GM23338 (cell line): ENCODE measurements at regions not wholly inside any gene's neighbourhood (a gene's known extent, or its start where the extent isn't known, plus 50 kb on each side); places are given as distances from the start of the nearest gene placed in this dataset.

Experiments used
- ATAC-seq: fragments of 200-7000 bp; cut with Tn5 transposase; 3 replicates; pipeline ENCODE4 v1.9.1; 2020
- DNase-seq: peaks from one replicate; pipeline ENCODE4 v3.0.0-alpha.2; 2015; ENCODE audit warnings: low spot score
- H2AFZ ChIP-seq: fragments of 200-600 bp; sonication (generic); 2 replicates; pipeline ENCODE4 v1.8.0; 2016; ENCODE audit warnings: antibody characterized with exemption, mild to moderate bottlenecking, moderate library complexity
- H3F3A ChIP-seq: fragments of 200-600 bp; sonication (generic); replicated peaks from 2 replicates; pipeline ENCODE4 v1.8.0; 2017; ENCODE audit warnings: antibody characterized with exemption, mixed run types, low read depth
- H3K27ac ChIP-seq: fragments of 200-600 bp; sonication (generic); 2 replicates; pipeline ENCODE4 v1.6.1; 2016; ENCODE audit warnings: low read depth
- H3K27me3 ChIP-seq: fragments of 200-600 bp; sonication (generic); 2 replicates; pipeline ENCODE4 v1.8.0; 2016; ENCODE audit warnings: mild to moderate bottlenecking, mixed run types, moderate library complexity; ENCODE audit not compliant: insufficient read depth
- H3K36me3 ChIP-seq: fragments of 200-600 bp; sonication (generic); 2 replicates; pipeline ENCODE4 v1.8.0; 2016; ENCODE audit warnings: mild to moderate bottlenecking; ENCODE audit not compliant: insufficient read depth
- H3K4me1 ChIP-seq: fragments of 200-600 bp; sonication (generic); 2 replicates; pipeline ENCODE4 v1.8.0; 2016; ENCODE audit warnings: mild to moderate bottlenecking, moderate library complexity; ENCODE audit not compliant: insufficient read depth
- H3K4me2 ChIP-seq: fragments of 200-600 bp; sonication (generic); 2 replicates; pipeline ENCODE4 v1.7.1; 2017; ENCODE audit warnings: mixed run types
- H3K4me3 ChIP-seq: fragments of 200-600 bp; sonication (generic); 2 replicates; pipeline ENCODE4 v1.6.1; 2016; ENCODE audit warnings: mixed run types
- H3K79me2 ChIP-seq: fragments of 200-600 bp; sonication (generic); replicated peaks from 2 replicates; pipeline ENCODE4 v1.8.0; 2017; ENCODE audit warnings: mild to moderate bottlenecking; ENCODE audit not compliant: insufficient read depth
- H3K9me2 ChIP-seq: fragments of 200-600 bp; sonication (generic); 2 replicates; pipeline ENCODE4 v1.8.0; 2017; ENCODE audit not compliant: insufficient read depth
- H4K20me1 ChIP-seq: fragments of 200-600 bp; sonication (generic); replicated peaks from 2 replicates; pipeline ENCODE4 v1.8.0; 2017; ENCODE audit warnings: mild to moderate bottlenecking; ENCODE audit not compliant: insufficient read depth
- H3K27ac Mint-ChIP-seq: 2 replicates; pipeline ENCODE4 v1.8.0; 2020; ENCODE audit warnings: inconsistent platforms, mild to moderate bottlenecking, moderate library complexity, mixed read lengths
- H3K27me3 Mint-ChIP-seq: 3 replicates; pipeline ENCODE4 v1.8.0; 2022; ENCODE audit warnings: low read depth, mild to moderate bottlenecking, moderate library complexity, mixed read lengths, inconsistent platforms; ENCODE audit not compliant: insufficient read depth, poor library complexity
- H3K36me3 Mint-ChIP-seq: 3 replicates; pipeline ENCODE4 v1.8.0; 2021; ENCODE audit warnings: low read depth, mild to moderate bottlenecking, inconsistent platforms, moderate library complexity, mixed read lengths
- H3K4me1 Mint-ChIP-seq: 3 replicates; pipeline ENCODE4 v1.8.0; 2020; ENCODE audit warnings: mild to moderate bottlenecking, inconsistent platforms, mixed read lengths
- H3K4me3 Mint-ChIP-seq: 3 replicates; pipeline ENCODE4 v1.8.0; 2021; ENCODE audit warnings: moderate library complexity, mild to moderate bottlenecking, inconsistent platforms, mixed read lengths
- H3K9me3 Mint-ChIP-seq: 3 replicates; pipeline ENCODE4 v1.8.0; 2020; ENCODE audit warnings: moderate library complexity, mild to moderate bottlenecking, inconsistent platforms, mixed read lengths
- CTCF ChIP-seq, 2 experiments: fragments of 200-600 bp in 1 of 2; sonication (generic) in 1 of 2; conservative IDR thresholded peaks; 2 replicates each; pipeline versions ENCODE4 v1.5.1 to v1.6.1; 2016 to 2017; ENCODE audit warnings: antibody characterized with exemption in 2 of 2, low read depth in 2 of 2, mild to moderate bottlenecking in 2 of 2, moderate library complexity in 1 of 2
- ETS1 ChIP-seq: IDR thresholded peaks from 2 replicates; pipeline ENCODE4 v1.6.1; 2016; ENCODE audit warnings: antibody characterized with exemption
- EZH2 ChIP-seq: fragments of 200-600 bp; sonication (generic); IDR thresholded peaks from one replicate; pipeline ENCODE4 v1.8.0; 2017; ENCODE audit warnings: antibody characterized with exemption, mild to moderate bottlenecking, low read depth; ENCODE audit not compliant: unreplicated experiment
- EZH2phosphoT487 ChIP-seq: fragments of 200-600 bp; sonication (generic); IDR thresholded peaks from one replicate; pipeline ENCODE4 v1.8.1; 2018; ENCODE audit warnings: antibody characterized with exemption; ENCODE audit not compliant: unreplicated experiment
- POLR2AphosphoS5 ChIP-seq: IDR thresholded peaks from 2 replicates; pipeline ENCODE4 v1.6.1; 2016; ENCODE audit warnings: antibody characterized with exemption, low read depth
- REST ChIP-seq: IDR thresholded peaks from one replicate; pipeline ENCODE4 v1.6.1; 2018; ENCODE audit warnings: antibody characterized with exemption; ENCODE audit not compliant: unreplicated experiment
- STAT1 ChIP-seq: IDR thresholded peaks from one replicate; pipeline ENCODE4 v1.6.1; 2016; ENCODE audit warnings: antibody characterized with exemption; ENCODE audit not compliant: unreplicated experiment
- ZNF462 ChIP-seq: fragments of 250-450 bp; sonication (Bioruptor Pico); IDR thresholded peaks from 2 replicates; pipeline ENCODE4 v1.5.0; 2020; ENCODE audit warnings: mild to moderate bottlenecking, moderate library complexity

GRCh38 chr6:132215805-132216204, 185.5 kb downstream of the MOXD1 start (continued):
- no peak for TF ChIP-seq REST
- no peak for TF ChIP-seq EZH2phosphoT487
- no peak for TF ChIP-seq POLR2AphosphoS5

- ATAC-seq = no peak
- H3K4me1 Mint-ChIP-seq = no peaks in the 10 kb centered on the region
- Histone ChIP-seq H4K20me1 (no peaks in the 10 kb centered on the region), H3K9me2 (no peaks in the 10 kb centered on the region), H3K4me2 (no peak overlapping the region), H3K4me3 (no peak overlapping the region), H3K79me2 (no peaks in the 10 kb centered on the region), H3K4me1 (no peaks in the 10 kb centered on the region), H3K36me3 (no peaks in the 10 kb centered on the region), H3K27me3 (no peaks in the 10 kb centered on the region), H3F3A (no peaks in the 10 kb centered on the region), H3K27ac (no peak overlapping the region), H2AFZ (no peak overlapping the region)
- H3K36me3 Mint-ChIP-seq = no peaks in the 10 kb centered on the region
- H3K27ac Mint-ChIP-seq = no peak overlapping the region
- H3K4me3 Mint-ChIP-seq = no peak overlapping the region
- H3K27me3 Mint-ChIP-seq = no peaks in the 10 kb centered on the region
- no peak for DNase-seq
- no peaks in the 10 kb centered on the region for H3K9me3 Mint-ChIP-seq
- no peak for TF ChIP-seq POLR2AphosphoS5
- no peak for TF ChIP-seq EZH2
- no peak for TF ChIP-seq STAT1
- TF ChIP-seq ETS1 = no peak
- TF ChIP-seq ZNF462 (CRISPR knock-in tag) = no peak
- TF ChIP-seq CTCF (conservative IDR thresholded peaks at IDR 0.05; ENCODE audit: low read depth in 2 of 2) = no peak
- TF ChIP-seq EZH2phosphoT487 = no peak
- TF ChIP-seq REST = no peak
Measured at GRCh38 chr6:132214716-132215115, 186.6 kb downstream of the MOXD1 start.
